ENCODE measurements at regions not wholly inside any gene's neighbourhood (a gene's known extent, or its start where the extent isn't known, plus 50 kb on each side); places are given as distances from the start of the nearest gene placed in this dataset.

DNA sequence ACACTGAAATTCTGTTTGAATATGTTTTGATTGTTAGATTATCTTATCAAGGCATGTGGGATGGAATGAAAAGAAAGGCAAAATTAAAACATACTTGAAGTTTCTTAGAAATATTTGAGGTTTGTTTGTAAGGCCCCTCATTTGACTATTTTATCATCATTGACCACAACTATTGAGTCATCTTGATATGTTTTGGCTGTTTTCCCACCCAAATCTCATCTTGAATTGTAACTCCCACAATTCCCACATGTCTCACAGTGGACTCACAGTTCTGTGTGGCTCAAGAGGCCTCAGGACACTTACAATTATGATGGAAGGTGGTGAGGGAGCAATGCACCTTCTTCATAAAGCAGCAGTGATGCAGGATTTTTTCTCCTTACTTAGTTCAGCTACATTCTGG lies 917.1 kb downstream of the PLOD2 start:
- TF ChIP-seq, protein P1, sequence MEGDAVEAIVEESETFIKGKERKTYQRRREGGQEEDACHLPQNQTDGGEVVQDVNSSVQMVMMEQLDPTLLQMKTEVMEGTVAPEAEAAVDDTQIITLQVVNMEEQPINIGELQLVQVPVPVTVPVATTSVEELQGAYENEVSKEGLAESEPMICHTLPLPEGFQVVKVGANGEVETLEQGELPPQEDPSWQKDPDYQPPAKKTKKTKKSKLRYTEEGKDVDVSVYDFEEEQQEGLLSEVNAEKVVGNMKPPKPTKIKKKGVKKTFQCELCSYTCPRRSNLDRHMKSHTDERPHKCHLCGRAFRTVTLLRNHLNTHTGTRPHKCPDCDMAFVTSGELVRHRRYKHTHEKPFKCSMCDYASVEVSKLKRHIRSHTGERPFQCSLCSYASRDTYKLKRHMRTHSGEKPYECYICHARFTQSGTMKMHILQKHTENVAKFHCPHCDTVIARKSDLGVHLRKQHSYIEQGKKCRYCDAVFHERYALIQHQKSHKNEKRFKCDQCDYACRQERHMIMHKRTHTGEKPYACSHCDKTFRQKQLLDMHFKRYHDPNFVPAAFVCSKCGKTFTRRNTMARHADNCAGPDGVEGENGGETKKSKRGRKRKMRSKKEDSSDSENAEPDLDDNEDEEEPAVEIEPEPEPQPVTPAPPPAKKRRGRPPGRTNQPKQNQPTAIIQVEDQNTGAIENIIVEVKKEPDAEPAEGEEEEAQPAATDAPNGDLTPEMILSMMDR (conservative IDR thresholded peaks at IDR 0.05 in 1 of 2, IDR thresholded peaks at IDR 0.05 in 1 of 2; ENCODE audit: extremely low read depth in 1 of 2, insufficient read depth in 1 of 2, low read depth in 1 of 2, low read length in 2 of 2) = no peak
- TF ChIP-seq EZH2 (IDR thresholded peaks at IDR 0.05; ENCODE audit: borderline replicate concordance, low read length) = no peak
